OCI-LY7 (cell line): ENCODE measurements at regions not wholly inside any gene's neighbourhood (a gene's known extent, or its start where the extent isn't known, plus 50 kb on each side); places are given as distances from the start of the nearest gene placed in this dataset.
"Not testable (repeated sequence)": the region's sequence is repeated elsewhere in the genome, so short reads cannot be mapped to it uniquely, and the experiment has no call there.

Source experiments
- BruUV-seq: library from RNA; stranded (reverse); fragments of 400-500 nt; replicated peaks from 2 replicates; lab custom pipeline; 2021; lab: Mats Ljungman, UMichigan
- CTCF ChIA-PET: fragments of 300-600 bp; sonication (Branson Sonifier 250); formaldehyde crosslinking; loops from one replicate; lab custom pipeline; 2022; ENCODE audit warnings: antibody characterized with exemption; ENCODE audit not compliant: unreplicated experiment; lab: Charles Lee
- POLR2A ChIA-PET: fragments of 300-600 bp; sonication (Branson Sonifier 250); formaldehyde crosslinking; loops from one replicate; lab custom pipeline; 2022; ENCODE audit warnings: antibody characterized with exemption; lab: Charles Lee
- DNase-seq: peaks from one replicate; pipeline ENCODE4 v3.0.0-alpha.2; 2015; ENCODE audit warnings: low spot score
- H2AFZ ChIP-seq: fragments of 200-600 bp; sonication (generic), shearing (Covaris generic); 2 replicates; pipeline ENCODE4 v1.6.1; 2014; ENCODE audit warnings: mild to moderate bottlenecking, antibody characterized with exemption, low read length, moderate library complexity
- H3K27ac ChIP-seq: fragments of 200-600 bp; sonication (generic); 2 replicates; pipeline ENCODE4 v1.5.1; 2014; ENCODE audit warnings: mixed run types, low read depth, mild to moderate bottlenecking, moderate library complexity, low read length, inconsistent platforms; ENCODE audit not compliant: poor library complexity, severe bottlenecking
- H3K36me3 ChIP-seq: fragments of 200-600 bp; sonication (generic); 2 replicates; pipeline ENCODE4 v1.6.1; 2014; ENCODE audit warnings: mild to moderate bottlenecking, antibody characterized with exemption, low read length, moderate library complexity, mixed read lengths; ENCODE audit not compliant: insufficient read depth
- H3K4me1 ChIP-seq: fragments of 200-600 bp; sonication (generic); 2 replicates; pipeline ENCODE4 v1.5.1; 2014; ENCODE audit warnings: mild to moderate bottlenecking, low read length; ENCODE audit not compliant: insufficient read depth, poor library complexity, severe bottlenecking
- H3K4me2 ChIP-seq: fragments of 200-600 bp; sonication (generic); 2 replicates; pipeline ENCODE4 v1.6.1; 2014; ENCODE audit warnings: mild to moderate bottlenecking, low read length
- H3K4me3 ChIP-seq: fragments of 200-600 bp; sonication (generic); 2 replicates; pipeline ENCODE4 v1.5.1; 2014; ENCODE audit warnings: mild to moderate bottlenecking, low read depth, low read length; ENCODE audit not compliant: poor library complexity, severe bottlenecking
- H3K79me2 ChIP-seq: fragments of 200-600 bp; sonication (generic); 2 replicates; pipeline ENCODE4 v1.6.1; 2016; ENCODE audit warnings: low read depth, mild to moderate bottlenecking, low read length, moderate library complexity, mixed read lengths; ENCODE audit not compliant: insufficient read depth
- H3K9me2 ChIP-seq: fragments of 200-600 bp; sonication (generic); 2 replicates; pipeline ENCODE4 v1.6.1; 2016; ENCODE audit warnings: mild to moderate bottlenecking, low read length, mixed read lengths; ENCODE audit not compliant: insufficient read depth
- H3K9me3 ChIP-seq: fragments of 200-600 bp; sonication (generic); 2 replicates; pipeline ENCODE4 v1.6.1; 2014; ENCODE audit warnings: mild to moderate bottlenecking, mixed run types, low read length, mixed read lengths
- H4K20me1 ChIP-seq: fragments of 200-600 bp; sonication (generic); 2 replicates; pipeline ENCODE4 v1.6.1; 2014; ENCODE audit warnings: mild to moderate bottlenecking, antibody characterized with exemption, low read length, moderate library complexity, mixed read lengths; ENCODE audit not compliant: insufficient read depth
- EZH2phosphoT487 ChIP-seq: fragments of 200-600 bp; sonication (generic); IDR thresholded peaks from 2 replicates; pipeline ENCODE4 v1.6.1; 2018; ENCODE audit warnings: low read depth, borderline replicate concordance, mild to moderate bottlenecking, mixed run types, antibody characterized with exemption, low read length, moderate library complexity, mixed read lengths
- intact Hi-C: fragments of 100-400 bp; cut with micrococcal nuclease; formaldehyde crosslinking; loops from one replicate; pipeline ENCODE4 v1.10.0; 2022; ENCODE audit not compliant: unreplicated experiment
- TF ChIP-seq, protein P1 (sequence below): fragments of 200-600 bp; sonication (generic); conservative IDR thresholded peaks from 2 replicates; pipeline ENCODE4 v1.5.1; 2014; ENCODE audit warnings: mild to moderate bottlenecking, antibody characterized with exemption, low read length, moderate library complexity, mixed read lengths

GRCh38 chr4:160537681-160538080 is 1434.8 kb downstream of the RAPGEF2 start:
- H4K20me1 ChIP-seq = no peaks in the 10 kb centered on the region
- H3K9me2 ChIP-seq = no peaks in the 10 kb centered on the region
- no peak for TF ChIP-seq EZH2phosphoT487
- TF ChIP-seq, protein P1, sequence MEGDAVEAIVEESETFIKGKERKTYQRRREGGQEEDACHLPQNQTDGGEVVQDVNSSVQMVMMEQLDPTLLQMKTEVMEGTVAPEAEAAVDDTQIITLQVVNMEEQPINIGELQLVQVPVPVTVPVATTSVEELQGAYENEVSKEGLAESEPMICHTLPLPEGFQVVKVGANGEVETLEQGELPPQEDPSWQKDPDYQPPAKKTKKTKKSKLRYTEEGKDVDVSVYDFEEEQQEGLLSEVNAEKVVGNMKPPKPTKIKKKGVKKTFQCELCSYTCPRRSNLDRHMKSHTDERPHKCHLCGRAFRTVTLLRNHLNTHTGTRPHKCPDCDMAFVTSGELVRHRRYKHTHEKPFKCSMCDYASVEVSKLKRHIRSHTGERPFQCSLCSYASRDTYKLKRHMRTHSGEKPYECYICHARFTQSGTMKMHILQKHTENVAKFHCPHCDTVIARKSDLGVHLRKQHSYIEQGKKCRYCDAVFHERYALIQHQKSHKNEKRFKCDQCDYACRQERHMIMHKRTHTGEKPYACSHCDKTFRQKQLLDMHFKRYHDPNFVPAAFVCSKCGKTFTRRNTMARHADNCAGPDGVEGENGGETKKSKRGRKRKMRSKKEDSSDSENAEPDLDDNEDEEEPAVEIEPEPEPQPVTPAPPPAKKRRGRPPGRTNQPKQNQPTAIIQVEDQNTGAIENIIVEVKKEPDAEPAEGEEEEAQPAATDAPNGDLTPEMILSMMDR = no peak
- H3K27ac ChIP-seq = no peak overlapping the region
- intact Hi-C loops = no loop called here
- no peaks in the 10 kb centered on the region for H3K36me3 ChIP-seq
- ChIA-PET POLR2A (no interaction called here), CTCF (no interaction called here)
- BruUV-seq = no TSS peak
- no peak for DNase-seq
- H3K4me3 ChIP-seq = no peak overlapping the region
- no peaks in the 10 kb centered on the region for H3K9me3 ChIP-seq
- no peak overlapping the region for H2AFZ ChIP-seq
- H3K4me1 ChIP-seq = no peaks in the 10 kb centered on the region
- no peak overlapping the region for H3K4me2 ChIP-seq
- H3K79me2 ChIP-seq = no peaks in the 10 kb centered on the region

DNA sequence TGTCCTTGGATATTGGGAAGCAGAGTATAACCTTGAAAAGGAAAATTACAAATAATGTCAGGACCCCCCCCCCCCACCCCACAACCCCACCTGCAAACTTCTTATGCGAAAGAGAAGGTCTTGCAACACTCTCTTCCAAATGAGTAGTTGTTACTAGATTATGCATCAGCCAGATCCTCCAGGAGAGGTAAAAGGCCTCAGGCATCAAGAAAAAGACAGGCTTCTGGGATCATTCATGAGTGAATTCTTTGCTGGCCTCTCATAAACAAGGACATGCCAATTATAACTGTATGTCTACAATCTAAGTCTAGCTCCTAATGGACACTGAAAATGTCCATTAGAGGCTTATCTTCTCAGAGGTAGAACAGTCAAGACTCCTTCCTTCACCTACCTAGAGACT is 1443.3 kb downstream of the RAPGEF2 start:
- CTCF ChIA-PET = no interaction called here

DNA sequence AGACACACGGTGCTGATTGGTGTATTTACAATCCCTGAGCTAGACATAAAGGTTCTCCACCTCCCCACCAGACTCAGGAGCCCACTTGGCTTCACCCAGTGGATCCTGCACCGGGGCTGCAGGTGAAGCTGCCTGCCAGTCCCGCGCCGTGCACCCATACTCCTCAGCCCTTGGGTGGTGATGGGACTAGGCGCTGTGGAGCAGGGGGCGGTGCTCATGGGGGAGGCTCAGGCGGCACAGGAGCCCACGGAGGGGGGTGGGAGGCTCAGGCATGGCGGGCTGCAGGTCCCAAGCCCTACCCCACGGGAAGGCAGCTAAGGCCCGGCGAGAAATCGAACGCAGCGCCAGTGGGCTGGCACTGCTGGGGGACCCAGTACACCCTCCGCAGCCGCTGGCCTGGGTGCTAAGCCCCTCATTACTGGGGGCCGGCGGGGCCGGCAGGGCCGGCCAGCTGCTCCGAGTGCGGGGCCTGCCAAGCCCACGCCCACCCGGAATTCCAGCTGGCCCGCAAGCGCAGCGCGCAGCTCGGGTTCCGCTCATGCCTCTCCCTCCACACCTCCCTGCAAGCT is 1447.2 kb downstream of the RAPGEF2 start:
- H3K4me1 ChIP-seq, H4K20me1 ChIP-seq, DNase-seq, H3K4me3 ChIP-seq, H3K9me2 ChIP-seq, H3K27ac ChIP-seq, BruUV-seq, H3K4me2 ChIP-seq, CTCF ChIA-PET, H3K9me3 ChIP-seq, H3K79me2 ChIP-seq, POLR2A ChIA-PET, intact Hi-C loops, H2AFZ ChIP-seq, H3K36me3 ChIP-seq: not testable (repeated sequence)

More for the DNA sequence above, 1443.3 kb downstream of the RAPGEF2 start:
- H2AFZ ChIP-seq = no peak overlapping the region
- H3K36me3 ChIP-seq = no peaks in the 10 kb centered on the region
- POLR2A ChIA-PET = no interaction called here
- H3K79me2 ChIP-seq = no peaks in the 10 kb centered on the region
- no peaks in the 10 kb centered on the region for H3K9me3 ChIP-seq
- DNase-seq = no peak
- no peak for TF ChIP-seq EZH2phosphoT487
- TF ChIP-seq, protein P1 = no peak
- no peaks in the 10 kb centered on the region for H4K20me1 ChIP-seq
- no peak overlapping the region for H3K4me2 ChIP-seq
- no TSS peak for BruUV-seq
- H3K4me1 ChIP-seq = no peaks in the 10 kb centered on the region
- no peak overlapping the region for H3K27ac ChIP-seq
- intact Hi-C loops = no loop called here
- H3K4me3 ChIP-seq = no peak overlapping the region
- H3K9me2 ChIP-seq = no peaks in the 10 kb centered on the region
